WTC11 (cell line): ENCODE measurements at regions not wholly inside any gene's neighbourhood (a gene's known extent, or its start where the extent isn't known, plus 50 kb on each side); places are given as distances from the start of the nearest gene placed in this dataset.
"Not testable (repeated sequence)": the region's sequence is repeated elsewhere in the genome, so short reads cannot be mapped to it uniquely, and the experiment has no call there.

Experiments used
- ATAC-seq: fragments of 200-7000 bp; cut with Tn5 transposase; 2 replicates; pipeline ENCODE4 v1.10.0; 2021; ENCODE audit warnings: mild to moderate bottlenecking, moderate library complexity
- CTCF ChIA-PET: fragments of 300-600 bp; sonication (Branson Sonifier 250); formaldehyde crosslinking; loops from one replicate; lab custom pipeline; 2021; ENCODE audit warnings: antibody characterized with exemption; lab: Charles Lee
- POLR2A ChIA-PET: fragments of 350-600 bp; sonication (Branson Sonifier 250); formaldehyde crosslinking; loops from one replicate; lab custom pipeline; 2021; ENCODE audit warnings: antibody characterized with exemption; lab: Charles Lee
- DNase-seq: peaks from one replicate; pipeline ENCODE4 v3.0.0; 2021; ENCODE audit warnings: low spot score
- H3K27ac Mint-ChIP-seq: 2 replicates; pipeline ENCODE4 v1.8.0; 2021; ENCODE audit warnings: mixed read lengths
- H3K27me3 Mint-ChIP-seq: 2 replicates; pipeline ENCODE4 v1.8.0; 2021; ENCODE audit warnings: low read depth, mild to moderate bottlenecking, moderate library complexity, mixed read lengths
- H3K36me3 Mint-ChIP-seq: 2 replicates; pipeline ENCODE4 v1.8.0; 2021; ENCODE audit warnings: mixed read lengths
- H3K4me1 Mint-ChIP-seq: 2 replicates; pipeline ENCODE4 v1.8.0; 2022; ENCODE audit warnings: mixed read lengths
- H3K4me3 Mint-ChIP-seq: 2 replicates; pipeline ENCODE4 v1.8.0; 2021; ENCODE audit warnings: mild to moderate bottlenecking, moderate library complexity, mixed read lengths
- H3K9me3 Mint-ChIP-seq: 2 replicates; pipeline ENCODE4 v1.8.0; 2021; ENCODE audit warnings: mixed read lengths
- EMX1 ChIP-seq: fragments of 250-450 bp; sonication (Bioruptor Pico); IDR thresholded peaks from 2 replicates; pipeline ENCODE4 v1.8.0; 2021; ENCODE audit warnings: mild to moderate bottlenecking
- ETV6 ChIP-seq: sonication (generic); formaldehyde crosslinking; IDR thresholded peaks from 2 replicates; pipeline ENCODE4 v1.8.1; 2022; ENCODE audit warnings: mild to moderate bottlenecking, missing genetic modification reagents
- FOXK1 ChIP-seq: sonication (generic); formaldehyde crosslinking; IDR thresholded peaks from 2 replicates; pipeline ENCODE4 v1.8.0; 2022; ENCODE audit warnings: mild to moderate bottlenecking, moderate library complexity, missing genetic modification reagents
- NFYB ChIP-seq: sonication (generic); formaldehyde crosslinking; conservative IDR thresholded peaks from 2 replicates; pipeline ENCODE4 v1.8.0; 2022; ENCODE audit warnings: low read depth, missing genetic modification reagents
- NR3C1 ChIP-seq: sonication (generic); formaldehyde crosslinking; conservative IDR thresholded peaks from 2 replicates; pipeline ENCODE4 v1.8.1; 2023; ENCODE audit warnings: low read depth, mild to moderate bottlenecking, missing genetic modification reagents
- TCF7 ChIP-seq: sonication (generic); formaldehyde crosslinking; IDR thresholded peaks from 2 replicates; pipeline ENCODE4 v1.8.0; 2022; ENCODE audit warnings: mild to moderate bottlenecking, low read depth, missing genetic modification reagents, moderate library complexity
- TP53 ChIP-seq: sonication (generic); formaldehyde crosslinking; IDR thresholded peaks from 2 replicates; pipeline ENCODE4 v1.8.1; 2023; ENCODE audit warnings: mild to moderate bottlenecking, missing genetic modification reagents
- ZNF121 ChIP-seq: sonication (generic); formaldehyde crosslinking; IDR thresholded peaks from 2 replicates; pipeline ENCODE4 v1.8.0; 2023; ENCODE audit warnings: missing genetic modification reagents
- ZNF138 ChIP-seq: sonication (generic); formaldehyde crosslinking; conservative IDR thresholded peaks from 2 replicates; pipeline ENCODE4 v1.8.1; 2022; ENCODE audit warnings: mild to moderate bottlenecking, moderate library complexity, missing genetic modification reagents
- ZNF423 ChIP-seq: fragments of 250-450 bp; sonication (Bioruptor Pico); IDR thresholded peaks from 2 replicates; pipeline ENCODE4 v2.1.2; 2022; ENCODE audit warnings: mild to moderate bottlenecking, moderate library complexity
- ZNF671 ChIP-seq: fragments of 250-450 bp; sonication (Bioruptor Pico); IDR thresholded peaks from 2 replicates; pipeline ENCODE4 v1.8.0; 2021; ENCODE audit warnings: mild to moderate bottlenecking
- TF ChIP-seq, protein P1 (sequence below): sonication (generic); formaldehyde crosslinking; IDR thresholded peaks from 2 replicates; pipeline ENCODE4 v1.8.1; 2022; ENCODE audit warnings: low read depth, mild to moderate bottlenecking, moderate library complexity, missing genetic modification reagents, borderline replicate concordance
- TF ChIP-seq, protein P2 (sequence below): fragments of 250-450 bp; sonication (Bioruptor Pico); IDR thresholded peaks from 2 replicates; pipeline ENCODE4 v1.9.0; 2021; ENCODE audit warnings: mild to moderate bottlenecking
- TF ChIP-seq, protein P3 (sequence below): sonication (generic); formaldehyde crosslinking; IDR thresholded peaks from 2 replicates; pipeline ENCODE4 v1.8.1; 2023; ENCODE audit warnings: mild to moderate bottlenecking, missing genetic modification reagents, moderate library complexity
- TF ChIP-seq, protein P4 (sequence below): sonication (generic); formaldehyde crosslinking; IDR thresholded peaks from 2 replicates; pipeline ENCODE4 v1.8.1; 2022; ENCODE audit warnings: mild to moderate bottlenecking, missing genetic modification reagents, moderate library complexity, borderline replicate concordance
- TF ChIP-seq, protein P5 (sequence below): sonication (generic); formaldehyde crosslinking; IDR thresholded peaks from 2 replicates; pipeline ENCODE4 v1.8.1; 2023; ENCODE audit warnings: mild to moderate bottlenecking, missing genetic modification reagents, moderate library complexity
- TF ChIP-seq, protein P6 (sequence below): sonication (generic); formaldehyde crosslinking; IDR thresholded peaks from 2 replicates; pipeline ENCODE4 v1.8.1; 2023; ENCODE audit warnings: mild to moderate bottlenecking, missing genetic modification reagents
- TF ChIP-seq, protein P7 (sequence below): sonication (generic); formaldehyde crosslinking; IDR thresholded peaks from 2 replicates; pipeline ENCODE4 v1.8.1; 2023; ENCODE audit warnings: mild to moderate bottlenecking, moderate library complexity, missing genetic modification reagents

DNA sequence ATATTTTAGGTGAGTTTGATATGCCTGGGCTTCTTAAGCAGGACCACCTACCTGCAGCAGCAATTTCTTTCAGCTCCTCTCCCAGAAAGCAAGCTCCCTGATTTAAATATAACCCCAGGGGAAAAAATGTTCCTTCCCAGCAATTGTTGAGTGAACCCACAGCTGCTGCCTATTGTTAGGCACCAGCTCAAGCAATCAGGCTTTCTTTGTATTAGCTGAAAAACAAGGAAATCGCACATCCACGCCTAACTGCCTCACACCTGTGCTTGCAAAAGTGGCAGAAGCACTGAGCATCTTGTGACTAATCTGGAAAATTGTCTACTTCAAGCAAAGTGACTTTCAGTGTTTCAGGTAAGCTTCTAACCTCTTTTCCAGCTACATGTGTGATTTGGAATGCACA lies 432.2 kb downstream of the SMARCA1 start (continued):
- TF ChIP-seq, protein P1, sequence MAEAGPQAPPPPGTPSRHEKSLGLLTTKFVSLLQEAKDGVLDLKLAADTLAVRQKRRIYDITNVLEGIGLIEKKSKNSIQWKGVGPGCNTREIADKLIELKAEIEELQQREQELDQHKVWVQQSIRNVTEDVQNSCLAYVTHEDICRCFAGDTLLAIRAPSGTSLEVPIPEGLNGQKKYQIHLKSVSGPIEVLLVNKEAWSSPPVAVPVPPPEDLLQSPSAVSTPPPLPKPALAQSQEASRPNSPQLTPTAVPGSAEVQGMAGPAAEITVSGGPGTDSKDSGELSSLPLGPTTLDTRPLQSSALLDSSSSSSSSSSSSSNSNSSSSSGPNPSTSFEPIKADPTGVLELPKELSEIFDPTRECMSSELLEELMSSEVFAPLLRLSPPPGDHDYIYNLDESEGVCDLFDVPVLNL (CRISPR knock-in tag): no peak
- TF ChIP-seq, protein P2, sequence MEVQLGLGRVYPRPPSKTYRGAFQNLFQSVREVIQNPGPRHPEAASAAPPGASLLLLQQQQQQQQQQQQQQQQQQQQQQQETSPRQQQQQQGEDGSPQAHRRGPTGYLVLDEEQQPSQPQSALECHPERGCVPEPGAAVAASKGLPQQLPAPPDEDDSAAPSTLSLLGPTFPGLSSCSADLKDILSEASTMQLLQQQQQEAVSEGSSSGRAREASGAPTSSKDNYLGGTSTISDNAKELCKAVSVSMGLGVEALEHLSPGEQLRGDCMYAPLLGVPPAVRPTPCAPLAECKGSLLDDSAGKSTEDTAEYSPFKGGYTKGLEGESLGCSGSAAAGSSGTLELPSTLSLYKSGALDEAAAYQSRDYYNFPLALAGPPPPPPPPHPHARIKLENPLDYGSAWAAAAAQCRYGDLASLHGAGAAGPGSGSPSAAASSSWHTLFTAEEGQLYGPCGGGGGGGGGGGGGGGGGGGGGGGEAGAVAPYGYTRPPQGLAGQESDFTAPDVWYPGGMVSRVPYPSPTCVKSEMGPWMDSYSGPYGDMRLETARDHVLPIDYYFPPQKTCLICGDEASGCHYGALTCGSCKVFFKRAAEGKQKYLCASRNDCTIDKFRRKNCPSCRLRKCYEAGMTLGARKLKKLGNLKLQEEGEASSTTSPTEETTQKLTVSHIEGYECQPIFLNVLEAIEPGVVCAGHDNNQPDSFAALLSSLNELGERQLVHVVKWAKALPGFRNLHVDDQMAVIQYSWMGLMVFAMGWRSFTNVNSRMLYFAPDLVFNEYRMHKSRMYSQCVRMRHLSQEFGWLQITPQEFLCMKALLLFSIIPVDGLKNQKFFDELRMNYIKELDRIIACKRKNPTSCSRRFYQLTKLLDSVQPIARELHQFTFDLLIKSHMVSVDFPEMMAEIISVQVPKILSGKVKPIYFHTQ: 0 out of 2 replicates have a peak, but pooled peaks have one; percentile 46
- TF ChIP-seq, protein P3, sequence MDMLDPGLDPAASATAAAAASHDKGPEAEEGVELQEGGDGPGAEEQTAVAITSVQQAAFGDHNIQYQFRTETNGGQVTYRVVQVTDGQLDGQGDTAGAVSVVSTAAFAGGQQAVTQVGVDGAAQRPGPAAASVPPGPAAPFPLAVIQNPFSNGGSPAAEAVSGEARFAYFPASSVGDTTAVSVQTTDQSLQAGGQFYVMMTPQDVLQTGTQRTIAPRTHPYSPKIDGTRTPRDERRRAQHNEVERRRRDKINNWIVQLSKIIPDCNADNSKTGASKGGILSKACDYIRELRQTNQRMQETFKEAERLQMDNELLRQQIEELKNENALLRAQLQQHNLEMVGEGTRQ (CRISPR knock-in tag): no peak
- TF ChIP-seq NFYB (CRISPR knock-in tag): no peak
- TF ChIP-seq ZNF138 (CRISPR knock-in tag): no peak
- TF ChIP-seq ETV6 (CRISPR knock-in tag): 0 out of 2 replicates have a peak, but pooled peaks have one; percentile 36
- TF ChIP-seq, protein P4, sequence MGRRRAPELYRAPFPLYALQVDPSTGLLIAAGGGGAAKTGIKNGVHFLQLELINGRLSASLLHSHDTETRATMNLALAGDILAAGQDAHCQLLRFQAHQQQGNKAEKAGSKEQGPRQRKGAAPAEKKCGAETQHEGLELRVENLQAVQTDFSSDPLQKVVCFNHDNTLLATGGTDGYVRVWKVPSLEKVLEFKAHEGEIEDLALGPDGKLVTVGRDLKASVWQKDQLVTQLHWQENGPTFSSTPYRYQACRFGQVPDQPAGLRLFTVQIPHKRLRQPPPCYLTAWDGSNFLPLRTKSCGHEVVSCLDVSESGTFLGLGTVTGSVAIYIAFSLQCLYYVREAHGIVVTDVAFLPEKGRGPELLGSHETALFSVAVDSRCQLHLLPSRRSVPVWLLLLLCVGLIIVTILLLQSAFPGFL (CRISPR knock-in tag): no peak

DNA sequence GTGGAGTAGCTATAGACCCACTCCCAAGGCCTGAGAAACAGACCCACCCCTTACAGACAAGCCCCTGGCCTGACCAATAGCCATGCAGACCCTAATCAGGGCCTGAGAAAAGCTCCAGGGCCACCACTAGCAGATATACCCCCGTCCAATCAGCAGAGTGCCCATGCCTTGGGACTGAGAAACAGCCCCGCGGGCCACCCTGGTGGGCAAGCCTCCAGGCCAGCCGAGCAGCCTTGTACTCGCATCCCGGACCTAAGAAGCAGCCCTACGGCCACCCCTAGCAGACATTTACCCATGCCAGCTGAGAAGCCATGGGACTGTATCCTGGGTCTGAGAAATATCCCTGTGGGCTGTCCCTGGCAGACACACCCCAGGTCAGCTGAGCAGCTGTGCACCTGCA lies 436.5 kb downstream of the SMARCA1 start:
- peaks cover 42% of the 10 kb centered on the region for H3K4me1 Mint-ChIP-seq
- DNase-seq (no peak), ATAC-seq (no peak)
- TF ChIP-seq ZNF423 (CRISPR knock-in tag) (no peak), TCF7 (CRISPR knock-in tag) (no peak), ETV6 (CRISPR knock-in tag) (no peak), FOXK1 (no peak), ZNF671 (CRISPR knock-in tag) (no peak), ZNF121 (CRISPR knock-in tag) (no peak), TP53 (CRISPR knock-in tag) (no peak), NR3C1 (CRISPR knock-in tag) (no peak), EMX1 (CRISPR knock-in tag) (no peak)
- TF ChIP-seq, protein P5, sequence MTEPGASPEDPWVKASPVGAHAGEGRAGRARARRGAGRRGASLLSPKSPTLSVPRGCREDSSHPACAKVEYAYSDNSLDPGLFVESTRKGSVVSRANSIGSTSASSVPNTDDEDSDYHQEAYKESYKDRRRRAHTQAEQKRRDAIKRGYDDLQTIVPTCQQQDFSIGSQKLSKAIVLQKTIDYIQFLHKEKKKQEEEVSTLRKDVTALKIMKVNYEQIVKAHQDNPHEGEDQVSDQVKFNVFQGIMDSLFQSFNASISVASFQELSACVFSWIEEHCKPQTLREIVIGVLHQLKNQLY (CRISPR knock-in tag): no peak
- TF ChIP-seq, protein P6, sequence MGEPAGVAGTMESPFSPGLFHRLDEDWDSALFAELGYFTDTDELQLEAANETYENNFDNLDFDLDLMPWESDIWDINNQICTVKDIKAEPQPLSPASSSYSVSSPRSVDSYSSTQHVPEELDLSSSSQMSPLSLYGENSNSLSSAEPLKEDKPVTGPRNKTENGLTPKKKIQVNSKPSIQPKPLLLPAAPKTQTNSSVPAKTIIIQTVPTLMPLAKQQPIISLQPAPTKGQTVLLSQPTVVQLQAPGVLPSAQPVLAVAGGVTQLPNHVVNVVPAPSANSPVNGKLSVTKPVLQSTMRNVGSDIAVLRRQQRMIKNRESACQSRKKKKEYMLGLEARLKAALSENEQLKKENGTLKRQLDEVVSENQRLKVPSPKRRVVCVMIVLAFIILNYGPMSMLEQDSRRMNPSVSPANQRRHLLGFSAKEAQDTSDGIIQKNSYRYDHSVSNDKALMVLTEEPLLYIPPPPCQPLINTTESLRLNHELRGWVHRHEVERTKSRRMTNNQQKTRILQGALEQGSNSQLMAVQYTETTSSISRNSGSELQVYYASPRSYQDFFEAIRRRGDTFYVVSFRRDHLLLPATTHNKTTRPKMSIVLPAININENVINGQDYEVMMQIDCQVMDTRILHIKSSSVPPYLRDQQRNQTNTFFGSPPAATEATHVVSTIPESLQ: no peak
- TF ChIP-seq, protein P7, sequence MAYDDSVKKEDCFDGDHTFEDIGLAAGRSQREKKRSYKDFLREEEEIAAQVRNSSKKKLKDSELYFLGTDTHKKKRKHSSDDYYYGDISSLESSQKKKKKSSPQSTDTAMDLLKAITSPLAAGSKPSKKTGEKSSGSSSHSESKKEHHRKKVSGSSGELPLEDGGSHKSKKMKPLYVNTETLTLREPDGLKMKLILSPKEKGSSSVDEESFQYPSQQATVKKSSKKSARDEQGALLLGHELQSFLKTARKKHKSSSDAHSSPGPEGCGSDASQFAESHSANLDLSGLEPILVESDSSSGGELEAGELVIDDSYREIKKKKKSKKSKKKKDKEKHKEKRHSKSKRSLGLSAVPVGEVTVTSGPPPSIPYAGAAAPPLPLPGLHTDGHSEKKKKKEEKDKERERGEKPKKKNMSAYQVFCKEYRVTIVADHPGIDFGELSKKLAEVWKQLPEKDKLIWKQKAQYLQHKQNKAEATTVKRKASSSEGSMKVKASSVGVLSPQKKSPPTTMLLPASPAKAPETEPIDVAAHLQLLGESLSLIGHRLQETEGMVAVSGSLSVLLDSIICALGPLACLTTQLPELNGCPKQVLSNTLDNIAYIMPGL: no peak
- H3K36me3 Mint-ChIP-seq: peaks cover 25% of the 10 kb centered on the region
- no peak overlapping the region for H3K4me3 Mint-ChIP-seq
- POLR2A ChIA-PET: no interaction called here
- no peaks in the 10 kb centered on the region for H3K27me3 Mint-ChIP-seq
- peaks cover 16% of the 10 kb centered on the region for H3K9me3 Mint-ChIP-seq
- no peak overlapping the region for H3K27ac Mint-ChIP-seq
- CTCF ChIA-PET: no interaction called here

DNA sequence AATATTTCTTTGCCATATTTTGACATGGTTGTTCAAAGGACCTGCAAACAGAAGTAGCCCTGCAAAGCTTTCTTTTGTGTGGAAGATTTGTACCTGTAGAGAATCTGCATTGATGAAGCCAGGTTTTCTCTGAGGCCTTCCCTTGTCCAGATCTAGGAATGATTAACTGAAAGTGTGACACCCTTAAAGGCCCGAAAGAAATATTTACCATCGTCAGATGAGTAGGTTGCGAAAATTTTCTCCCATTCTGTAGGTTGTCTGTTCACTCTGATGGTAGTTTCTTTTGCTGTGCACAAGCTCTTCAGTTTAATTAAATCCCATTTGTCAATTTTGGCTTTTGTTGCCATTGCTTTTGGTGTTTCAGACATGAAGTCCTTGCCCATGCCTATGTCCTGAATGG lies 439.0 kb downstream of the SMARCA1 start:
- peaks cover 36% of the 10 kb centered on the region for H3K36me3 Mint-ChIP-seq
- H3K27me3 Mint-ChIP-seq, ATAC-seq, H3K27ac Mint-ChIP-seq, DNase-seq, CTCF ChIA-PET, H3K4me3 Mint-ChIP-seq, POLR2A ChIA-PET: not testable (repeated sequence)
- peaks cover 26% of the 10 kb centered on the region for H3K9me3 Mint-ChIP-seq
- peaks cover 24% of the 10 kb centered on the region for H3K4me1 Mint-ChIP-seq
